H7 (cell line): ENCODE measurements at regions not wholly inside any gene's neighbourhood (a gene's known extent, or its start where the extent isn't known, plus 50 kb on each side); places are given as distances from the start of the nearest gene placed in this dataset.
"Not testable (repeated sequence)": the region's sequence is repeated elsewhere in the genome, so short reads cannot be mapped to it uniquely, and the experiment has no call there.

ENCODE experiments used
- DNase-seq: peaks from one replicate; pipeline ENCODE4 v3.0.0; 2012
- H3K27me3 ChIP-seq: 2 replicates; pipeline ENCODE4 v1.6.0; 2011; ENCODE audit warnings: mild to moderate bottlenecking, low read length; ENCODE audit not compliant: control insufficient read depth, insufficient read depth
- H3K36me3 ChIP-seq: replicated peaks from 2 replicates; pipeline ENCODE4 v1.5.1; 2011; ENCODE audit warnings: low read length; ENCODE audit not compliant: control insufficient read depth, insufficient read depth
- H3K4me3 ChIP-seq: 2 replicates; pipeline ENCODE4 v1.5.1; 2011; ENCODE audit warnings: low read depth, mild to moderate bottlenecking, control low read depth, low read length, moderate library complexity; ENCODE audit not compliant: insufficient read depth

DNA sequence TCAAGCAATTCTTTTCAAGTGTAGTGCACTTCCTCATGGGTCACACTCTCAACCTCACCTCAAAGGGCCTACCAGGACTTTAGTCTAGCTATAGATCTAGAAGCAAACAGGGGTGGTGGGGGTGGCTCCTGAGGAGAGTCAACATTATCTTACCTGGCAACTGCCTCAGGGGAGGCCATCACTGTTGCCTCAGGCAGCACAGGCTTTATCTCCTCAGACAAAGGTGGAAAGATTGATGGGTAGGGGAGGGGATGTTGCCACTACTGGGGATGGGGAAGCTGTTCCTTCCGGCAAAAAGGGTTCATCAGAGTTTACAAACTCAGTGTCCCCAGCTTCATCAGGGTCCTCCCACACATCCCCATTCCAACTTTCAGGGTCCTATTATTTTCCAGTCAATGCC lies 87.4 kb upstream of the CYRIA start:
- not testable (repeated sequence) for H3K4me3 ChIP-seq, H3K27me3 ChIP-seq, H3K36me3 ChIP-seq, DNase-seq

DNA sequence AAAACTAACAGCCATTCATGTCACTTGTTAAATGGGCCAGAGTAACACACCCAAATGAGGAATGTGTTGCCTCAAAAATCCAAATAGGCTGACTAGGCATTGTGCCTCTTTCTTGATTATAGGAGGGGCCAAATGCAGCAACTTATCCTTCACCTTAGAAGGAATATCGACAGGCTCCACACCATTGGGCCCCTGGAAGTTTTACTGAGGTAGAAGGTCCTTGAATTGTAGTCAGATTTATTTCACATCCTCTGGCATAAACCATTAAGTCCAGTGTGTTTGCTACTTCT lies 85.2 kb upstream of the CYRIA start:
- DNase-seq = not testable (repeated sequence)

DNA sequence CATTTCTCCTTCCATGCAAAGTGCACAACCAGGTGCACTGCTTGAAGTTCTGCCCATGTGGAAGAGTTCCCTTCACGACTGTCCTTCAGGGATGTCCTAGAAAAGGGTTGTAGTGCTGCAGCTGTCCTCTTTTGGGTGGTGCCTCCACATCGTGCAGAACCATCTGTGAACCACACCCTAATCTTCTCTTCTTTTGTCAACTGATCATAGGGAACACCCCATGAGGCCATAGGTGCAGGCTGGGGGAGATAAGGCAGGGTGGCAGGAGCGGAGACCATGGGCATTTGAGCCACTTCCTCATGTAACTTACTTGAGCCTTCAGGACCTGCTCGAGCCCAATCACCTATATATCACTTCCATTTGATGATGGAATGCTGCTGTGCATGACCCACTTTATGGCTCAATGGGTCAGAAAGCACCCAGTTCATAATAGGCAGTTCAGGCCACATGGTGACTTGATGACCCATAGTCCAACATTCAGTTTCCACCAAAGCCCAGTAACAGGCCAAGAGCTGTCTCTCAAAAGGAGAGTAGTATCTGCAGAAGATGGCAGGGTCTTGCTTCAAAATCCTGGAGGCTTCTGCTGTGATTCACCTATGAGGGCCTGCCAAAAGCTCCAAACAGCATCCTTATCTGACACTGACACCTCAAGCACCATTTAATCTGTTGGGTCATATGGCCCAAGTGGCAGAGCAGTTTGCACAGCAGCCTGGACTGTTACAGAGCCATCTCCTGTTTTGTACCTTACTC lies 84.7 kb upstream of the CYRIA start:
- DNase-seq = no peak
- Histone ChIP-seq H3K4me3 (no peak overlapping the region), H3K36me3 (no peaks in the 10 kb centered on the region), H3K27me3 (no peaks in the 10 kb centered on the region)

More for the DNA sequence above, 85.2 kb upstream of the CYRIA start:
- not testable (repeated sequence) for H3K36me3 ChIP-seq, H3K27me3 ChIP-seq, H3K4me3 ChIP-seq

DNA sequence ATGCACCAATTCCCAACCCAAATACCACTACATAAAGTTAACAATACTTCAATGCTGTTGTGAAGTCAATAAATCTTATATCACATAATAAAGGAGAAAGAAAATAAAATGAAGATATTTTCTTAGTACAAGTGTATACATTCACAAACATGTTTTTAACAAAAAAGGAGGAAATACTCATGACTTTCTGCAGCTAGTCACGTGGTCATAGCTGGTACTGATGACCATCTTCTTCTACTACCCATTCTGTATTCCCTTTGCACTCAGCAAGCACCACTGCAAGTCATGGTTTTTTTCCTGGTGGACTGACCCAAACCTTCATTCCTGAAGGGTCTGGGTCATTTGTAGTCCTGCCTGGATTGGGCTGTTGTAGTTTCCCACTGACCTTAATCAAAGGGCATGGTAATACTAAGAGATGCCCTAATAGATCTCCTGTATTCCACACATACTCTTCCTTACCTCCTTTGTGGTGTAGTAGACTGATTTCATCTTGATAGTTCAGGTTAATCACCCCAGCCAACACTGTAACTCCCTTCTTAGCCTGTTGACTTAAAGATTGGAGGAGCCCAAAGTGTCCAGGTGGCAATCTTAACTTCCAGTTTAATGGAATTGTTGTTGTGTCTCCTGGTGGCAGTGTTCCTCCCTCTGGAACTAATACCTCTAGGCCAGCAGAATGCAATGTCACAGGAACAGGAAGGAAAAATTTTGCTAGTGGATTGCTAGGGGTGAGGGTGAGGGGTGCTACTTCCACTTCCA lies 83.1 kb upstream of the CYRIA start:
- not testable (repeated sequence) for H3K4me3 ChIP-seq, H3K27me3 ChIP-seq, H3K36me3 ChIP-seq, DNase-seq

DNA sequence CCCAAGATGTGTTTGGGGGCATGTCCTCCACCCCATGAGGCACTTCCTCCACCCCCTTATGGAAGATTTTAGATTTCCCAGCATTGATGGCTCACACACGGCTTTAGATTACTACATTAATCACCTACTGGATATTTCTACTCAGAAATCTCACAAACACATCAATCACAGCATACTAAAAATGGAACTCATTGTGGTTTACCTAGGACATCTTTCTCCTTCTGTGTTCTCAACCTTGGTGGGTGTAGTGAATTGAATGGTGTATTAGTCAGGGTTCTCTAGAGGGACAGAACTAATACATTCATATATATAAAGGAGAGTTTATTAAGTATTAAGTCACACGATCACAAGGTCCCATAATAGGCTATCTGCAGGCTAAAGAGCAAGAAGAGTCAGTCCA lies 82.1 kb upstream of the CYRIA start:
- no peak overlapping the region for H3K4me3 ChIP-seq
- no peak for DNase-seq
- no peaks in the 10 kb centered on the region for H3K36me3 ChIP-seq
- no peaks in the 10 kb centered on the region for H3K27me3 ChIP-seq

DNA sequence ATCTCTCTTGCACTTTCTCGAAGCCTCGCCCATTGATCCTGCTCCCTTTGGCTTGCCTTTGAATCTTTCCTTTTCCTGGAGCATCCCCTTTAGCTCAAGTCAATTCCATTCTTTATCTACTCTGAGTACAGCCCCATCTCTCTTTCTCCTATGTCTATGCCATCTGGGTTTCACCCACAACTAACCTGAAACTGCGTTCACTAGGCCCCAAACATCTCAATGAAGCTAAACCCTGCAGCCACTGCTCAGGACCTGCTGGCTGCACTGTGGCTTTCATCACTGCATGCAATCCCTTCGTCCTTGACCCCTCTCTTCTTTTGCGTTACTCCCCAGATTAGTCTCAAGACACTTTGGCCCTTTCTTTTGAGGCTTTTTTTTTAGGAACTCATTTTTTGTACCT lies 81.6 kb upstream of the CYRIA start:
- Histone ChIP-seq H3K4me3 (no peak overlapping the region), H3K36me3 (no peaks in the 10 kb centered on the region), H3K27me3 (no peaks in the 10 kb centered on the region)
- no peak for DNase-seq

DNA sequence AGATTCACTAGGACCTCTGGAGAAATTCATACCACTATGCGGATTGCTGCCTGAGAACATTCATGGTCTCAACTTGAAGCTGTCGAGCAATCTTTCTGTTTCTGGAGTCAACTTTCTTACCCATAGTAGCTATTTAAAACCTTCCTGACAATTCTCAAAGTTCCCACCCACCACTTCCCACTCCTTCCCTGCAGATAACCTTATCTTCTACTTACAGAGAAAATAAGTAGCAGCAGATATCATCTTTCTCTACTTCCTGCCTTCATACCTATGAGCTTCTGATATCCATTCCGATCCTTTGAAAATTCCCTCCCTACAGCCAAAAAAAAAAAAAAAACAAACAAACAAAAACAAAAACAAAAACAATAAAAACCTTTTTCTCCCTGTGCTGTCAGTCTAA lies 81.2 kb upstream of the CYRIA start:
- no peak for DNase-seq
- no peaks in the 10 kb centered on the region for H3K36me3 ChIP-seq
- no peaks in the 10 kb centered on the region for H3K27me3 ChIP-seq
- H3K4me3 ChIP-seq = no peak overlapping the region

DNA sequence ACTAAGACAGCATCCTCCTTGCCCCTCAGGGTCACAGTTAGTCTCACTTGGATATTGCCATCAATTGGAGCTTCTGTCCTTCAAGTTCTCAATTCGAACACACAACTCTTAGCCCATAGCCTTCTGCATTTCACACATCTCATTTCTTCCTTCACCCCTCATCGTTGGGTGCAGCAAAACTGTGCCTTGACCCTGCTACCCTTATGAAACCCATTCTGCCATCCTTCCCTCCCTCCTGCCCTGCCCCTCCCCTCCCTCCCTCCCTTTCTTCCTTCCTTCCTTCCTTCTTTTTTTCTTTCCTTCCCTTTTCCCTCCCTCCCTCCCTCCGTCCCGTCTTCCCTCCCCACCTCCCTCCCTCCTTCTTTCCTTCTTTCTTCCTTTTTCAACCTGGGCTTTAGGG lies 80.7 kb upstream of the CYRIA start:
- Histone ChIP-seq H3K4me3 (no peak overlapping the region), H3K36me3 (no peaks in the 10 kb centered on the region), H3K27me3 (no peaks in the 10 kb centered on the region)
- no peak for DNase-seq

DNA sequence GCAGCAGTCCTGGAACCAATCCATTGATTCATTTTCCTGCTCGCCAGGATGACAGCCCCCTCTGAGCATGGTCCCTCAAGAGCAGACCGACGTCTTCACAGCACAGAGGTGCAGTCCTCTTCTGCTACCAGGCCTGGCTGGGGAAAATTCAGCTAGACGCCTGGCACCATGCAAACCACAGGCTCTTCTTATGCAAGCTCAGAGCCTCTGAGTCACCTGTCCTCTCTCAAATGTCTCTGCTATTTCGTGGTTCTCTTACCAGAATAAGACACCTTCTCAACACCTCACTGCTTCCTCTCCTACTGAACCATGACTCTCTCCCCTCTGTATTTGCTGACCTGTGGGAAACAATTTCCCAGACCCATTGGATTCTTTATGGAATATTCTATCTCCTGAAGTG lies 79.8 kb upstream of the CYRIA start:
- H3K27me3 ChIP-seq = no peaks in the 10 kb centered on the region
- DNase-seq = no peak
- no peaks in the 10 kb centered on the region for H3K36me3 ChIP-seq
- H3K4me3 ChIP-seq = no peak overlapping the region

DNA sequence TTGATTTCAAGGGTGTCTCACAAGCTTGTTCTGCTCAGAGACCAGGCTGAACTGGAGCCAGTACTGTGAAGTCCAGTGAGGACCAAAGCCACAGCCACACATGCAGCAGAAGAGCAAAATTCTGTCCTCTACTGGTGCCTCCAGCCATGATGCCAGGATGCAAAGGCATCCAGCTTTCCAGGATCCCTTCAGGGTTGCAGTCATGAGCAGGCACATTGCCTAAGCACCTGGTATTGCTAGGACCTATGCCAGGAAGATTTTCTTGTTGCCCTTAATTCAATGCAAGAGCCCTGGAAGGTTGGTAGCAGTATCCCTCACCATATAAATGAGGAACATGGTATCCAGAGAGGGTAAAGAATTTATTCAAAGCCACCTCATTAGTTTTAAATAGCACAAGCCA lies 78.9 kb upstream of the CYRIA start:
- no peak for DNase-seq
- no peaks in the 10 kb centered on the region for H3K27me3 ChIP-seq

DNA sequence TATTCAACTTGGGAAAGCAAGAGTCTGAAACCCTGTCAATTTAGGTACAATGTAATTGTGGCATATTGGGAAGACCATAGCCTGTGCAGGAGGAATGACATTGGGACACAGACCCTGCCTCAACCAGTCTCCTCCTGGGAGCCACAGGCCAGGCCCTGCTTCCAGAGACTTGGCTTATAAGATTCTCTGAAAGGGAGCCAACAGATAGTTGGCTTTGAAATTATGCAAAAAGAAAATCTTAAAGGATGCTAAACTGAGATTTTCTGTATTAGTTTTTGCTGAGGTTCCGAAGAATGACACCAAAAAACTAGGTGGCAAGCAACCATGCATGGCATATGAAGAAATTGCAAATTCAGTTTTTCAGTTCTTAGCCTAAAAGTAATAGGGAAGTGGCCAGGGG lies 76.4 kb upstream of the CYRIA start:
- Histone ChIP-seq H3K27me3 (no peaks in the 10 kb centered on the region), H3K36me3 (no peaks in the 10 kb centered on the region), H3K4me3 (no peak overlapping the region)
- DNase-seq = no peak

More for the DNA sequence above, 78.9 kb upstream of the CYRIA start:
- H3K36me3 ChIP-seq = no peaks in the 10 kb centered on the region
- no peak overlapping the region for H3K4me3 ChIP-seq

DNA sequence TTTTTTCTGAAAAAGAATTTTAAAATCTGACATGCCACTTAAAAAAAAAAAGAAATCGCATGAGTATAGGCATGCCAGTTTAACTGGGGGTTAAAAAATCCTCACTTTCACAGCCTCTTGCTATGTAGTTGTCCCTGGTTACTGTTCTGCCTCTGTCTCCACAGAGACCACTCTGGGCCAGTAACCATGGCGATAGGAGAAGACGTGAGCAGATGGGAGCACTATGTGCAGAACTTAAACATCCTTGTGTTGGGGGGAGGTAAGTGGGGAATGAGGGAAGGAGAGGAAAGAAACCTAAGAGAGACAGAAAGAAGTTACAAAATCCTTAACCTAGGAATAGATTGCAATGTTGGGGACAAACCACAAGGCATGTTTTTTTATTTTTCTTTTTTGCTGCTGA lies 75.9 kb upstream of the CYRIA start:
- H3K4me3 ChIP-seq = no peak overlapping the region
- no peak for DNase-seq
- no peaks in the 10 kb centered on the region for H3K27me3 ChIP-seq
- H3K36me3 ChIP-seq = no peaks in the 10 kb centered on the region

DNA sequence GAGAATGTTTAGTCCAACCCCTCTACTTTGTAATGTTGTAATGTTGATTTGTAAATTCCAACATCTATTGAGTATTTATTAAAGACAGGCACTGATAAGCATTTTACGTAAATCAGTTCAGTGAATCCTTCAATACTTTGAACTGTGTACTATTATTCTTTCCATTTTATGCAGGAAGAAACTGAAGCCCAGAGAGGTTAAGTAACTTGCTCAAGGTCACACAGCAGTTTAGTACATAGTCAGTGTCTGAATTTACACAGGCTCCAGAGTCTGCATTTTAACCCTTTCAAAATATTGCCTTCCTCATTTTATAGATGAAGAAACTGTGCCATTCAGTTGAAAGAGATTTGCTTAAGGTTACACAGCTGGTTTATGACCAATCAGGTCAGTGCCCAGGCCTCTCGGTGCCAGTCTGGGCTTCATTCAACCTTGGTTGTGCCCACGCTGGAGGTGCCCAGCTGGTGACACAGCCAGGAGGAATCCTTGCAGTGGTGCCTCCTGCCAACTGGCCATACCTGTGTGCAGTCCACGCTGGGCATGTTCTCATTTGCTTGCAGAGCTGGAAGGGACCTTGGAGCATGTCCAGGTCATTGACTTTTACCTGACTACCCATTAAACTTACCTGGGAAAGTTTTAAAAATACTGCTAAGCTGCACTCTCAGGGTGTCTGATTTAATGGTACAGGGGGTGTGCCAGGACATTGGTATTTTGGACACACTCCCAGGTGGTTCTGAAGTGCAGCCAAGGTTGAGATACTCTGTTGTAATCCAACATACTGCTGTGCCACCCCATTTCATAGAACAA lies 74.3 kb upstream of the CYRIA start:
- Histone ChIP-seq H3K4me3 (no peak overlapping the region), H3K27me3 (no peaks in the 10 kb centered on the region), H3K36me3 (no peaks in the 10 kb centered on the region)
- no peak for DNase-seq

DNA sequence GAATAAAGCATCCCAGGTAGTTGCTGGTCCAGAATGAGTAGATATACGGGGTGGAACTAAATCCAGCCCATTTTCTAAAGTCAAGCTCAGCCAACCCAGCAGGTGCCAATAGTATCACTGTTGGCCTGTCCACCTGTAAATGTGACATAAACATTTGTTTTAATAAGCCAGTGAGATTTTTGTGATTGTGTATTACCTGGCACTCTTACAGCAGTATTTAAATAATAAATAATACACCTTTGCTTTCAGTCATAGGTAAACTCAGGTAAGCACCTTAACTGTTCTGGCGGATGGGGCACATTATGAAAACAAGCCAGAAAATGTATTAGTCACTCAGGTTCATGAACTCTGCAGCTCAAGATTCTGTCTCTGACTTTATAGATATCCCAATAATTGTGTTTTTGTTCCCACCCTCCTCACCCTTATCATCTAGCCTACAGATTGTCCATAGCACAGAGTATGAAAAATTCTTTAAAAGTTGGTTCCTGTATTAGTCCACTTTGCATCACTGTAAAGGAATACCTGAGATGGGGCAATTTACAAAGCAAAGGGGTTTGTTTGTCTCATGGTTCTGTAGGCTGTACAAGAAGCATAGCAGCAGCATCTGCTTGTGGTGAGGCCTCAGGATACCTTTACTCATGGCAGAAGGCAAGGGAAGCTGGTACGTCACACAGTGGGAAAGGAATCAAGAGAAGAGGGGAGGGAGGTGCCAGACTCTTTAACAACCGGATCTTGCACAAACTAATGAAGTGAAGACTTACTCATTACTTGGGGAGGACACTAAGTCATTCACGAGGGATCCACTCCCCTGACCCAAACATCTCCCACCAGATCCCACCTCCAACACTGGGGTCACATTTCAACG lies 73.0 kb upstream of the CYRIA start:
- DNase-seq = no peak
- no peaks in the 10 kb centered on the region for H3K27me3 ChIP-seq
- no peaks in the 10 kb centered on the region for H3K36me3 ChIP-seq
- no peak overlapping the region for H3K4me3 ChIP-seq
